ENCODE measurements at regions not wholly inside any gene's neighbourhood (a gene's known extent, or its start where the extent isn't known, plus 50 kb on each side); places are given as distances from the start of the nearest gene placed in this dataset.
A peak's percentile ranks its signal among the peaks of the same experiment; 100 is the strongest.

- TF ChIP-seq POLR2AphosphoS5 (IDR thresholded peaks at IDR 0.05; ENCODE audit: borderline replicate concordance, low read depth, low read length): no peak
- TF ChIP-seq FOXP2 (optimal IDR thresholded peaks at IDR 0.05; ENCODE audit: control extremely low read depth, extremely low read length, insufficient read depth): no peak
- no peak for TF ChIP-seq EZH2 (IDR thresholded peaks at IDR 0.05)
- H3K36me3 ChIP-seq (ENCODE audit: insufficient read depth, low read length): no peaks in the 10 kb centered on the region
- H3K4me3 ChIP-seq: no peak overlapping the region
- DNase-seq (ENCODE audit: low read depth, low spot score): no peak
- H3K27ac ChIP-seq: no peak overlapping the region
- no peak overlapping the region for H3K9ac ChIP-seq (ENCODE audit: insufficient read length)
- no peaks in the 10 kb centered on the region for H3K9me3 ChIP-seq (ENCODE audit: low read depth, low read length)
These were observed 118.9 kb downstream of the ACER2 start for GRCh38 chr9:19527663-19528062.

DNA sequence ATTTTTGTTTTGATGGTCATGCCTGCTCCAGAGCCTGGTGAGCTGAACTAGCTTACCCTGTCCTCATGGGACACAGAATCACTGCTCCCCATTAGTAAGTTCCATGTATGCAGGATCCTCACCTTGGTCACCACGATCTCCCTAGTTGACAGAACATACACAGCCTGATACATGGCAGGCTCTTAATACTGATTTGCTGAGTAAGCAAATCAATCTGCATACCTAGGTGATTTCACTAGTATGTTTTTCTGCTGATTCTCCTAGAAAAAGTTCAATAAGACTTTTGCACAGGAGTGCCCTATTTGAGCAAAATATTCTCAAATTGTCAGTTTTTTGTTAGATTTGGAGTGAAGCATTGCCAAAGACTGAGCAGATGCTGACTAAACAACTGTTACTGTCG is 113.7 kb downstream of the ACER2 start:
- TF ChIP-seq FOXP2 (optimal IDR thresholded peaks at IDR 0.05; ENCODE audit: control extremely low read depth, extremely low read length, insufficient read depth) (no peak), EZH2 (IDR thresholded peaks at IDR 0.05) (no peak), POLR2AphosphoS5 (IDR thresholded peaks at IDR 0.05; ENCODE audit: borderline replicate concordance, low read depth, low read length) (no peak)
- DNase-seq (ENCODE audit: low read depth, low spot score): no peak

GRCh38 chr9:19521205-19521604 is 112.4 kb downstream of the ACER2 start:
- H3K27ac ChIP-seq: no peak overlapping the region
- H3K4me3 ChIP-seq: no peak overlapping the region
- no peak for DNase-seq (ENCODE audit: low read depth, low spot score)
- no peak overlapping the region for H3K9ac ChIP-seq (ENCODE audit: insufficient read length)
- H3K9me3 ChIP-seq (ENCODE audit: low read depth, low read length): no peaks in the 10 kb centered on the region
- H3K36me3 ChIP-seq (ENCODE audit: insufficient read depth, low read length): no peaks in the 10 kb centered on the region
- no peak for TF ChIP-seq POLR2AphosphoS5 (IDR thresholded peaks at IDR 0.05; ENCODE audit: borderline replicate concordance, low read depth, low read length)
- no peak for TF ChIP-seq EZH2 (IDR thresholded peaks at IDR 0.05)
- no peak for TF ChIP-seq FOXP2 (optimal IDR thresholded peaks at IDR 0.05; ENCODE audit: control extremely low read depth, extremely low read length, insufficient read depth)

More for the DNA sequence above, 113.7 kb downstream of the ACER2 start:
- no peaks in the 10 kb centered on the region for H3K9me3 ChIP-seq (ENCODE audit: low read depth, low read length)
- no peak overlapping the region for H3K9ac ChIP-seq (ENCODE audit: insufficient read length)
- H3K36me3 ChIP-seq (ENCODE audit: insufficient read depth, low read length): no peaks in the 10 kb centered on the region
- H3K27ac ChIP-seq: no peak overlapping the region
- H3K4me3 ChIP-seq: no peak overlapping the region

GRCh38 chr9:19517202-19517942 is 108.6 kb downstream of the ACER2 start:
- no peak overlapping the region for H3K27ac ChIP-seq
- no peak for TF ChIP-seq FOXP2 (optimal IDR thresholded peaks at IDR 0.05; ENCODE audit: control extremely low read depth, extremely low read length, insufficient read depth)
- TF ChIP-seq EZH2 (IDR thresholded peaks at IDR 0.05): no peak
- no peak for TF ChIP-seq POLR2AphosphoS5 (IDR thresholded peaks at IDR 0.05; ENCODE audit: borderline replicate concordance, low read depth, low read length)
- no peaks in the 10 kb centered on the region for H3K36me3 ChIP-seq (ENCODE audit: insufficient read depth, low read length)
- no peaks in the 10 kb centered on the region for H3K9me3 ChIP-seq (ENCODE audit: low read depth, low read length)
- no peak for DNase-seq (ENCODE audit: low read depth, low spot score)
- H3K4me3 ChIP-seq: no peak overlapping the region
- H3K9ac ChIP-seq (ENCODE audit: insufficient read length): no peak overlapping the region

DNA sequence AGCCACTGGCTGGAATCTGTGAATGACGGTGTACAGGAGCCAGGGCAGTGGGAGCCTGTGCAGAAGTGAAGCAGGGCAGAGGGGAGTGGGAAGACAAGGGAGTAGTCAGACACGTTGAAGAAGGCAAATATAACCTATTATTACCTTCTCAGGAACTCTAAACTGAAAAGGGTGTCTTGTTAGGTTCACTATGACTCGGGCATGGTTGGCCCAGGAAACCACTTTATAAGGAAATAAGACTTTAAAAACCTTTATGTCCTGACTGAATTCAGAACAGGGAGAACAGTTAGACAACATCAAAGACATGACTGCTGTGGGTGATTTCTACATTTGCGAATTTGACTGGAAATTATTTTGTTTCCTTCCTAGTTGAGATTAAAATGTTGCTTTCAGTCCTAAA is 107.5 kb downstream of the ACER2 start:
- Histone ChIP-seq H3K27ac (no peak overlapping the region), H3K9me3 (ENCODE audit: low read depth, low read length) (no peaks in the 10 kb centered on the region), H3K9ac (ENCODE audit: insufficient read length) (no peak overlapping the region), H3K36me3 (ENCODE audit: insufficient read depth, low read length) (no peaks in the 10 kb centered on the region), H3K4me3 (no peak overlapping the region)
- no peak for TF ChIP-seq FOXP2 (optimal IDR thresholded peaks at IDR 0.05; ENCODE audit: control extremely low read depth, extremely low read length, insufficient read depth)
- TF ChIP-seq POLR2AphosphoS5 (IDR thresholded peaks at IDR 0.05; ENCODE audit: borderline replicate concordance, low read depth, low read length): no peak
- TF ChIP-seq EZH2 (IDR thresholded peaks at IDR 0.05): no peak
- DNase-seq (ENCODE audit: low read depth, low spot score): no peak

DNA sequence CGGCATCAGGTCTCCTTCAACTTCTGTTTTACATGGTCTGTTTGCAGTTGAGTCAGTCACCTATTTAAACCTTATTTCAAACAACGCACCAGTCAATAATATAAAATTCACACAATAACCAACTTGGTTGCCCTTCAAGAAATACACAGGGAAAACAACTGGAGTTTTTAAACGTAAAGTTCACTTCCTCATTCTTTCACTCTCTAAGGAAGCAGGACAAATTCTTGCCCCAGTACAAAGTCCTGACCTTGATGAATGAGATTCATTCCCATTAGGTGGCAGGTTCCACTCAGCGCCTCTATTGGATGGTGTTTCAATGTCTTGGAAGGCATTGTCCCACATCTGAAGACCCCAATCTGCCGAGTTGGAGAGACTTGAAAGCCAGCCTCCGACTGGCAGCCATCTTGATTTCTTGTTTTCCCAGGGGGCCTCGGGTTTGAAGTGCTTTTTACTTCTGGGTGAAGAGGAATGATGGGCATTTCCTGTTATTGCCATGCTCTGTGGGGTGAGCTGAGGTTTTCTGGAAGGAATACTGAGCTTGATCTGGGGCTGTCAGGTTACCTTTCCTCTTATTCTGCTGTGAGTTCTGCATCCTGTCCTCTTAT is 105.0 kb downstream of the ACER2 start:
- Histone ChIP-seq H3K9ac (ENCODE audit: insufficient read length) (no peak overlapping the region), H3K36me3 (ENCODE audit: insufficient read depth, low read length) (no peaks in the 10 kb centered on the region), H3K27ac (no peak overlapping the region), H3K4me3 (peak overlapping the region; percentile 28; the same call in 1 of the 2 replicates), H3K9me3 (ENCODE audit: low read depth, low read length) (no peaks in the 10 kb centered on the region)
- no peak for DNase-seq (ENCODE audit: low read depth, low spot score)
- TF ChIP-seq FOXP2 (optimal IDR thresholded peaks at IDR 0.05; ENCODE audit: control extremely low read depth, extremely low read length, insufficient read depth): no peak
- TF ChIP-seq EZH2 (IDR thresholded peaks at IDR 0.05): no peak
- no peak for TF ChIP-seq POLR2AphosphoS5 (IDR thresholded peaks at IDR 0.05; ENCODE audit: borderline replicate concordance, low read depth, low read length)

- H3K9ac ChIP-seq (ENCODE audit: insufficient read length): no peak overlapping the region
- H3K27ac ChIP-seq: no peak overlapping the region
- no peak for DNase-seq (ENCODE audit: low read depth, low spot score)
- H3K9me3 ChIP-seq (ENCODE audit: low read depth, low read length): no peaks in the 10 kb centered on the region
- no peaks in the 10 kb centered on the region for H3K36me3 ChIP-seq (ENCODE audit: insufficient read depth, low read length)
- no peak for TF ChIP-seq FOXP2 (optimal IDR thresholded peaks at IDR 0.05; ENCODE audit: control extremely low read depth, extremely low read length, insufficient read depth)
- TF ChIP-seq EZH2 (IDR thresholded peaks at IDR 0.05): no peak
- no peak for TF ChIP-seq POLR2AphosphoS5 (IDR thresholded peaks at IDR 0.05; ENCODE audit: borderline replicate concordance, low read depth, low read length)
- H3K4me3 ChIP-seq: no peak overlapping the region
These were observed 103.5 kb downstream of the ACER2 start for GRCh38 chr9:19512103-19512832.

DNA sequence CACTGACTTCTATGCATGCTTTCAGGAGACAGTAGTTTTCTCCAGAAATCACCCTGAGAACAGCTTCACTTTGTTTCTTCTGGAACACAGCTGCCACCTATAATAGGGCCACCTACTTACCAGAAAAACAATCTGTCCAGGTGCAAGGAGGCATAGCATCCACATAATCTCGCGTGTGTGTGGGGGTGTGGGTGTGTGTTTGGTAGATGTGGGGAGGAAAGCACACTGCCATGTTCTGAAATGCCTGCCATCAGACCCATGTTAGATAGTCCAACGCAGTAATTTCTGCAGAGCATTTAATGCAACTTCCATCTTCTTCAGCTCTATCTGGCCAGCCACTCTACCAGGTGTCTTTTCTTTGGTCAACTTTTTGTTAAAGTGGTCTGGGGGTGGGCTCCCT is 102.9 kb downstream of the ACER2 start:
- Histone ChIP-seq H3K27ac (no peak overlapping the region), H3K36me3 (ENCODE audit: insufficient read depth, low read length) (no peaks in the 10 kb centered on the region), H3K4me3 (no peak overlapping the region), H3K9ac (ENCODE audit: insufficient read length) (no peak overlapping the region), H3K9me3 (ENCODE audit: low read depth, low read length) (no peaks in the 10 kb centered on the region)
- TF ChIP-seq POLR2AphosphoS5 (IDR thresholded peaks at IDR 0.05; ENCODE audit: borderline replicate concordance, low read depth, low read length): no peak
- no peak for TF ChIP-seq EZH2 (IDR thresholded peaks at IDR 0.05)
- TF ChIP-seq FOXP2 (optimal IDR thresholded peaks at IDR 0.05; ENCODE audit: control extremely low read depth, extremely low read length, insufficient read depth): no peak
- no peak for DNase-seq (ENCODE audit: low read depth, low spot score)

Data from SK-N-MC (cell line).